SU-DHL-6 (cell line): ENCODE measurements at regions not wholly inside any gene's neighbourhood (a gene's known extent, or its start where the extent isn't known, plus 50 kb on each side); places are given as distances from the start of the nearest gene placed in this dataset.

Experiments used
- EZH2phosphoT487 ChIP-seq: fragments of 200-600 bp; sonication (generic), shearing (Covaris generic); conservative IDR thresholded peaks from 2 replicates; pipeline ENCODE4 v1.6.1; 2018; ENCODE audit warnings: mild to moderate bottlenecking, antibody characterized with exemption, low read length, moderate library complexity, mixed read lengths
- TF ChIP-seq, protein P1 (sequence below): fragments of 200-600 bp; sonication (generic); IDR thresholded peaks from one replicate; pipeline ENCODE4 v1.5.1; 2017; ENCODE audit warnings: antibody characterized with exemption, mild to moderate bottlenecking, low read length, moderate library complexity; ENCODE audit not compliant: insufficient read depth, poor library complexity, severe bottlenecking

DNA sequence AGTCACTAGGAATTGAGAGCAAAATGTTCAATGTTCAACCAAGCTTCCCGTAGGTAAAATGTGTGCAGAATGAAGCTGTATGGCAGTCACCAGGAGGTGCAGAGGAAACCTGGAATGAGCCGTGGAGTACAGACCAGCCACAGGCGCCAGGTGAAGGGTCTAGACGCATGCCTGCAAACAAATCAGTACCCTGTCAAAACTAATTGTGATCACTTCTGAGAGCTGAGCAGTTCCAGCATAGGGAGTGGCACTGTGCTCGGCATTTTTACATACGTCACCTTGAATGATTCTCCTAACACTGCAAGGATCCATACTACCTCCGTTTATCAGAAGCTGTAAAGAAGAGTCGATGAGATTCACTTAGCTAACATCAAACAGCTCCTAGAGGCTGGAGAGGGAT lies 346.1 kb upstream of the ID2 start:
- TF ChIP-seq, protein P1, sequence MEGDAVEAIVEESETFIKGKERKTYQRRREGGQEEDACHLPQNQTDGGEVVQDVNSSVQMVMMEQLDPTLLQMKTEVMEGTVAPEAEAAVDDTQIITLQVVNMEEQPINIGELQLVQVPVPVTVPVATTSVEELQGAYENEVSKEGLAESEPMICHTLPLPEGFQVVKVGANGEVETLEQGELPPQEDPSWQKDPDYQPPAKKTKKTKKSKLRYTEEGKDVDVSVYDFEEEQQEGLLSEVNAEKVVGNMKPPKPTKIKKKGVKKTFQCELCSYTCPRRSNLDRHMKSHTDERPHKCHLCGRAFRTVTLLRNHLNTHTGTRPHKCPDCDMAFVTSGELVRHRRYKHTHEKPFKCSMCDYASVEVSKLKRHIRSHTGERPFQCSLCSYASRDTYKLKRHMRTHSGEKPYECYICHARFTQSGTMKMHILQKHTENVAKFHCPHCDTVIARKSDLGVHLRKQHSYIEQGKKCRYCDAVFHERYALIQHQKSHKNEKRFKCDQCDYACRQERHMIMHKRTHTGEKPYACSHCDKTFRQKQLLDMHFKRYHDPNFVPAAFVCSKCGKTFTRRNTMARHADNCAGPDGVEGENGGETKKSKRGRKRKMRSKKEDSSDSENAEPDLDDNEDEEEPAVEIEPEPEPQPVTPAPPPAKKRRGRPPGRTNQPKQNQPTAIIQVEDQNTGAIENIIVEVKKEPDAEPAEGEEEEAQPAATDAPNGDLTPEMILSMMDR = no peak
- no peak for TF ChIP-seq EZH2phosphoT487
